AG04450 (cell line): ENCODE measurements at regions not wholly inside any gene's neighbourhood (a gene's known extent, or its start where the extent isn't known, plus 50 kb on each side); places are given as distances from the start of the nearest gene placed in this dataset.

Experiments used
- CTCF ChIA-PET: fragments of 300-600, 350-600 bp; formaldehyde crosslinking; extraction: SDS; loops from one replicate; lab custom pipeline; 2022; ENCODE audit warnings: antibody characterized with exemption, inconsistent platforms; lab: Charles Lee
- POLR2A ChIA-PET: fragments of 350-600 bp; formaldehyde crosslinking; extraction: SDS; loops from one replicate; lab custom pipeline; 2021; ENCODE audit warnings: antibody characterized with exemption, inconsistent platforms; lab: Yijun Ruan, JAX
- DNase-seq: peaks from one replicate; pipeline ENCODE4 v3.0.0-alpha.2; 2011; ENCODE audit warnings: low read depth, low spot score
- H3K27ac ChIP-seq: one replicate; pipeline ENCODE4 v1.5.1; 2012; ENCODE audit warnings: low read depth, low read length, control low read depth
- H3K27me3 ChIP-seq: one replicate; pipeline ENCODE4 v1.6.0; 2012; ENCODE audit warnings: low read length; ENCODE audit not compliant: control insufficient read depth, insufficient read depth
- H3K4me3 ChIP-seq: 2 replicates; pipeline ENCODE4 v1.5.1; 2011; ENCODE audit warnings: mild to moderate bottlenecking, low read depth, low read length, control low read depth
- H3K9me3 ChIP-seq: 2 replicates; pipeline ENCODE4 v1.5.1; 2012; ENCODE audit warnings: low read length; ENCODE audit not compliant: control insufficient read depth, insufficient read depth
- TF ChIP-seq, protein P1 (sequence below): IDR thresholded peaks from 2 replicates; pipeline ENCODE4 v1.5.1; 2011; ENCODE audit warnings: low read depth, low read length, control low read depth, inconsistent platforms

DNA sequence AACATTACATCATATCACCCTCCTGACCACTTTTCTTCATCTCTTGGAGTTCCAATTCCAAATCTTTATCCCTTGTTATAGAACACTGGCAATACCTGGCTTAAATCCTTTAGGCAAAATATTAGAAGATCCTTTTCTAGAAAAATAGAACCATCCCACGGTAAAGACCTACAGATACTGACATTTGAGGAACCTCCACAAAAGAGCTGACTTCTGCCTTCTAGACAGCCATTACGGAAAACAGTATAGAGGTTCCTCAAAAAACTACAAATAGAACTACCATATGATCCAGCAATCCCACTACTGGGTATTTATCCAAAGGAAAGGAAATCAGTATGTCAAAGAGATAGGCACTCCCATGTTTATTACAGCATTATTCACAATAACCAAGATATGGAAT lies 241.7 kb upstream of the AMIGO2 start:
- H3K27me3 ChIP-seq, result no peaks in the 10 kb centered on the region
- no peak overlapping the region for H3K4me3 ChIP-seq
- no peak overlapping the region for H3K27ac ChIP-seq
- TF ChIP-seq, protein P1, sequence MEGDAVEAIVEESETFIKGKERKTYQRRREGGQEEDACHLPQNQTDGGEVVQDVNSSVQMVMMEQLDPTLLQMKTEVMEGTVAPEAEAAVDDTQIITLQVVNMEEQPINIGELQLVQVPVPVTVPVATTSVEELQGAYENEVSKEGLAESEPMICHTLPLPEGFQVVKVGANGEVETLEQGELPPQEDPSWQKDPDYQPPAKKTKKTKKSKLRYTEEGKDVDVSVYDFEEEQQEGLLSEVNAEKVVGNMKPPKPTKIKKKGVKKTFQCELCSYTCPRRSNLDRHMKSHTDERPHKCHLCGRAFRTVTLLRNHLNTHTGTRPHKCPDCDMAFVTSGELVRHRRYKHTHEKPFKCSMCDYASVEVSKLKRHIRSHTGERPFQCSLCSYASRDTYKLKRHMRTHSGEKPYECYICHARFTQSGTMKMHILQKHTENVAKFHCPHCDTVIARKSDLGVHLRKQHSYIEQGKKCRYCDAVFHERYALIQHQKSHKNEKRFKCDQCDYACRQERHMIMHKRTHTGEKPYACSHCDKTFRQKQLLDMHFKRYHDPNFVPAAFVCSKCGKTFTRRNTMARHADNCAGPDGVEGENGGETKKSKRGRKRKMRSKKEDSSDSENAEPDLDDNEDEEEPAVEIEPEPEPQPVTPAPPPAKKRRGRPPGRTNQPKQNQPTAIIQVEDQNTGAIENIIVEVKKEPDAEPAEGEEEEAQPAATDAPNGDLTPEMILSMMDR, result no peak
- DNase-seq, result no peak
- H3K9me3 ChIP-seq, result no peaks in the 10 kb centered on the region
- POLR2A ChIA-PET, result interaction anchor here (0.8 kb wide), 1 partner anchor 241 kb away, joined by 3 read pairs; no protein-coding TSS in a partner anchor
- CTCF ChIA-PET, result interaction anchor here (1.0 kb wide), 1 partner anchor 285 kb away, joined by 3 read pairs; no protein-coding TSS in a partner anchor

DNA sequence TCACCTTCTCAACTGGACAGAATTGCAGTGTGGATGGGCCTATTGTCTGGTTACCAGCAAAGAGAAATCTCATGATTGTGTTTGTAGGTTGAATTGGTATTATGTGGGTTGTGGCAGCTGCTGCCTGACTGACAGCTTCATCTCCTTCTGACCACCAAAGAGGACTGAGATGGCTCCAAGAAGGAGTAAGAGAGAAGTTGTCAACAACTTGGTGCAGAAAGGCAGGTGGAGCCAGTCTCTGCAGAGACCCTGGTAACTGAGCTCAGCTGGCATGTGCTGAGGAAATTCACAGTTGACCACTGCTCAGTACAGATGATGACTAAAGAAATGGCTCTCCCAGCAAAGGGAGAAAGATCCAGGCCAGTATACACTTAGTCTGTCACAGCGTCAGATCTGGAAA lies 240.0 kb upstream of the AMIGO2 start:
- CTCF ChIA-PET, result no interaction called here
- TF ChIP-seq, protein P1, result no peak
- POLR2A ChIA-PET, result no interaction called here
- no peak overlapping the region for H3K27ac ChIP-seq
- no peak overlapping the region for H3K4me3 ChIP-seq
- no peak for DNase-seq
- no peaks in the 10 kb centered on the region for H3K27me3 ChIP-seq
- H3K9me3 ChIP-seq, result no peaks in the 10 kb centered on the region

DNA sequence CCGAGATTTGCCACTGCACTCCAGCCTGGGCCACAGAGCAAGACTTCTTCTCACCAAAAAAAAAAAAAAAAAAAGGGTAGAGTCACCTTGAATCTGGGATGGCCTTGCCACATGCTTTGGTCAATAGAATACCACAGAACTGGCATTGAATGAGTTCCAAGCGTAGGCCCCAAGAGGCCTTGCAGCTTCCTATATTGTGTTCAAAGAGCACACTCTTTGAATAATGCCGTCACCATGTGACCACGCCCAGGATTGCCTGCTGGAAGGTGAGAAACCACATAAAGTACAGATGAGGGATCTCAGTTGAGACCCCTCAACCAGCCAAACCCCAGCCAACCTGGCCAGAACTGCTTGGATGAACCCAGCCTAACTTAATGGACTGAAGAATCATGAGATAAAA lies 239.2 kb upstream of the AMIGO2 start:
- H3K27ac ChIP-seq, result no peak overlapping the region
- ChIA-PET CTCF (no interaction called here), POLR2A (no interaction called here)
- H3K4me3 ChIP-seq, result no peak overlapping the region
- TF ChIP-seq, protein P1, result no peak
- no peaks in the 10 kb centered on the region for H3K27me3 ChIP-seq
- no peaks in the 10 kb centered on the region for H3K9me3 ChIP-seq
- no peak for DNase-seq

DNA sequence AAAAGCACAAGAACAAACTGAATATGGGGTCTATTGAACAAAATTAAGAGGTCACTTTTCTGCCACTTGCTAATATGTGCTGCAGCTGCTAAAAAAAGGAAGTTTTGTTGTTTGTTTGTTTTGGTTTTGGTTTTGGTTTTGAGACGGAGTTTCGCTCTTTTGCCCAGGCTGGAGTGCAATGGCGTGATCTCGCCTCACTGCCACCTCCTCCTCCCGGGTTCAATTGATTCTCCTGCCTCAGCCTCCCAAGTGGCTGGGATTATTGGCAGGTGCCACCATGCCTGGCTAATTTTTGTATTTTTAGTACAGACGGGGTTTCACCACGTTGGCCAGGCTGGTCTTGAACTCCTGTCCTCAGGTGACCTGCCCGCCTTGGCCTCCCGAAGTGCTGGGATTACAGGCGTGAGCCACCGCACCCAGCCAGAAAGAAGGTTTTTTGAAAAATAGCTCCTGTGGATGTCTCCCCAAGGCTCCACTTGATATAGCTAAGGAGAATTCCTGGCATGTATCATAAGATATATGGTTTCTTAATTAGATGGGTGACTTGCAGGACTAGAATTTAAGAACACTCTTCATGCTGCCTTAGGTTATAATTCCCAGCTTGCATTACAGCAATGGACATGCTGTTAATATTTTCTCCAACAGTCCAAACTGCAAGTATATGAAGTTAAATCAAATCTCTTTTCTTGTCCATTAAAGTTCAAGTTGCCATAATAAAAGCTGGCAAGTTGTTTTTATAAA lies 237.6 kb upstream of the AMIGO2 start:
- H3K27me3 ChIP-seq, result no peaks in the 10 kb centered on the region
- H3K9me3 ChIP-seq, result no peaks in the 10 kb centered on the region
- DNase-seq, result no peak
- ChIA-PET POLR2A (no interaction called here), CTCF (interaction anchor here (0.8 to 0.9 kb wide), 2 partner anchors 285 to 296 kb away, joined by 3 to 4 read pairs; no protein-coding TSS in a partner anchor)
- no peak overlapping the region for H3K27ac ChIP-seq
- no peak overlapping the region for H3K4me3 ChIP-seq
- TF ChIP-seq, protein P1, result no peak

DNA sequence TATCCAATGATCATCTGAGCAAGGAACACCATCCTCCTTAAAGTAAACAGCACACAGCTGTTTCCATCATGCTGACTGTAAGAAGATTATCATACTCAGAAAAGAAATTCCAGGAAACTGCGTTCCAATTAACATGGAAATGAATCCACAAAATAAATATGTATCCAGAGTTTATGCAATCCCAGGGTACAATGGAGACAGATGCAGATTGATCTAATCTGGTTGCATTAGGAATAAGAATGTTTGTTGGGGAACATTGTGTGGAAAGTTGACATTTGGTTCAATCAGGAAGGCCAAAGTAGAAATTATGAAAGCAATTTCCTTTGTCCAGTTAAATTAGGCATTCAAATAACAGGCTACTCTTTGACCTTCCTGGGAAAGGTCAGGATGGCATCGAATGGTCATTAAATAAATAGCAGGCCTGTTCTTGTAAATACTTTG lies 236.9 kb upstream of the AMIGO2 start:
- ChIA-PET POLR2A (no interaction called here), CTCF (no interaction called here)
- Histone ChIP-seq H3K9me3 (no peaks in the 10 kb centered on the region), H3K27me3 (no peaks in the 10 kb centered on the region), H3K4me3 (no peak overlapping the region), H3K27ac (no peak overlapping the region)
- TF ChIP-seq, protein P1, result no peak
- no peak for DNase-seq
